Endodermal cell (in vitro differentiated cells): ENCODE measurements at regions not wholly inside any gene's neighbourhood (a gene's known extent, or its start where the extent isn't known, plus 50 kb on each side); places are given as distances from the start of the nearest gene placed in this dataset.

Experiments
- DNase-seq: peaks from one replicate; pipeline ENCODE4 v3.0.0-alpha.2; 2017
- H3K27ac ChIP-seq: 2 replicates; pipeline ENCODE4 v1.5.1; 2013; ENCODE audit warnings: mild to moderate bottlenecking, low read depth, low read length, moderate library complexity
- H3K27me3 ChIP-seq: 2 replicates; pipeline ENCODE4 v1.6.1; 2013; ENCODE audit warnings: mild to moderate bottlenecking, low read length, moderate library complexity; ENCODE audit not compliant: insufficient read depth, control insufficient read depth, poor library complexity, severe bottlenecking
- H3K36me3 ChIP-seq: 2 replicates; pipeline ENCODE4 v1.7.0; 2013; ENCODE audit warnings: mild to moderate bottlenecking, low read length, moderate library complexity; ENCODE audit not compliant: control insufficient read depth, insufficient read depth
- H3K4me1 ChIP-seq: one replicate; pipeline ENCODE4 v1.7.0; 2013; ENCODE audit warnings: low read length; ENCODE audit not compliant: control insufficient read depth, insufficient read depth
- H3K4me3 ChIP-seq: 2 replicates; pipeline ENCODE4 v1.5.1; 2013; ENCODE audit warnings: mild to moderate bottlenecking, low read length, moderate library complexity
- H3K9ac ChIP-seq: 2 replicates; pipeline ENCODE4 v1.6.1; 2013; ENCODE audit warnings: mild to moderate bottlenecking, low read length, moderate library complexity; ENCODE audit not compliant: poor library complexity, severe bottlenecking; ENCODE audit errors: extremely low read depth
- H3K9me3 ChIP-seq: 2 replicates; pipeline ENCODE4 v1.6.1; 2013; ENCODE audit warnings: mild to moderate bottlenecking, low read length, moderate library complexity; ENCODE audit not compliant: control insufficient read depth
- H3K27ac Mint-ChIP-seq: 2 replicates; pipeline ENCODE4 v1.8.0; 2020; ENCODE audit warnings: mixed read lengths
- H3K27me3 Mint-ChIP-seq: 2 replicates; pipeline ENCODE4 v1.8.0; 2021; ENCODE audit warnings: mild to moderate bottlenecking, mixed read lengths; ENCODE audit not compliant: insufficient read depth
- H3K36me3 Mint-ChIP-seq: 2 replicates; pipeline ENCODE4 v1.8.0; 2020; ENCODE audit warnings: low read depth, mixed read lengths
- H3K4me1 Mint-ChIP-seq: 2 replicates; pipeline ENCODE4 v1.8.0; 2020; ENCODE audit warnings: mixed read lengths
- H3K4me3 Mint-ChIP-seq: 2 replicates; pipeline ENCODE4 v1.8.0; 2020; ENCODE audit warnings: mild to moderate bottlenecking, moderate library complexity, mixed read lengths
- H3K9me3 Mint-ChIP-seq: 2 replicates; pipeline ENCODE4 v1.8.0; 2020; ENCODE audit warnings: mild to moderate bottlenecking, mixed read lengths
- CTCF ChIP-seq: fragments of 200-600 bp; sonication (generic); conservative IDR thresholded peaks from 2 replicates; pipeline ENCODE4 v1.5.0; 2021; ENCODE audit warnings: antibody characterized with exemption, mild to moderate bottlenecking
- WGBS, 2 experiments: methylation state at CpG; one replicate each; pipeline versions ENCODE4 v1.1.5 to v1.1.7; 2013; ENCODE audit warnings: missing lambda C conversion rate in 2 of 2, mixed read lengths in 1 of 2; ENCODE audit not compliant: insufficient coverage in 1 of 2, insufficient read length in 1 of 2; 5-methylcytosine and 5-hydroxymethylcytosine counted together

DNA sequence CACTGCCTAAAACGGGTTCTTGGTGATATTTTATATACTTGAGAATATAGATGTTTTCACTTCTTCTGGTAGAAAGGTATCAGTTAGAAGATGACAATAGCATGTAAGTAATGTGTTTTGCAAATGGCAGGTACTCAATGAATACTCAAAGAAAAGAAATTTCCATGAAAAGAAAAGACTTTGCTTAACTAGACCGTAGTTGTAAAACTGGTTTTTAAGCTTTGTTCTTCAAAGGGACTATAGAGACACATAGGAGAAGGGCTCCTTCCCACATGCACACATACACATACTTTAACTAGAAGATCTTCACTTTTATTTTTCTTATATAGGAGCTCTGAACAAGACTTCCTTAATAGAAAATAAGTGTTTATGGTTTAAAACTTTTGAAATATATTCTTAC is 215.3 kb upstream of the RND3 start:
- no peak for DNase-seq
- H3K9me3 ChIP-seq = no peaks in the 10 kb centered on the region
- H3K27me3 Mint-ChIP-seq = no peaks in the 10 kb centered on the region
- no peak overlapping the region for H3K4me3 ChIP-seq
- H3K9me3 Mint-ChIP-seq = no peaks in the 10 kb centered on the region
- H3K36me3 ChIP-seq = no peaks in the 10 kb centered on the region
- no peaks in the 10 kb centered on the region for H3K4me1 ChIP-seq
- H3K4me1 Mint-ChIP-seq = peaks cover 4% of the 10 kb centered on the region
- no peak overlapping the region for H3K9ac ChIP-seq
- H3K27me3 ChIP-seq = no peaks in the 10 kb centered on the region
- no peak overlapping the region for H3K27ac Mint-ChIP-seq
- 80 to 95% methylated on average over 2 of the region's 2 CpGs for WGBS, 2 experiments
- no peaks in the 10 kb centered on the region for H3K36me3 Mint-ChIP-seq
- no peak overlapping the region for H3K27ac ChIP-seq
- no peak for TF ChIP-seq CTCF
- H3K4me3 Mint-ChIP-seq = no peak overlapping the region

GRCh38 chr2:150700666-150701580 is 213.5 kb upstream of the RND3 start:
- Mint-ChIP-seq H3K4me3 (no peak overlapping the region), H3K9me3 (no peaks in the 10 kb centered on the region), H3K36me3 (no peaks in the 10 kb centered on the region), H3K27ac (no peak overlapping the region), H3K4me1 (no peaks in the 10 kb centered on the region), H3K27me3 (no peaks in the 10 kb centered on the region)
- Histone ChIP-seq H3K4me3 (no peak overlapping the region), H3K9me3 (no peaks in the 10 kb centered on the region), H3K27me3 (no peaks in the 10 kb centered on the region), H3K36me3 (no peaks in the 10 kb centered on the region), H3K27ac (no peak overlapping the region), H3K4me1 (no peaks in the 10 kb centered on the region), H3K9ac (no peak overlapping the region)
- DNase-seq = no peak
- 92 to 100% methylated on average over 2 to 5 of the region's 5 CpGs for WGBS, 2 experiments
- TF ChIP-seq CTCF = no peak

- H3K9me3 Mint-ChIP-seq = no peaks in the 10 kb centered on the region
- DNase-seq = no peak
- WGBS, 2 experiments = 80 to 100% methylated on average over 1 of the region's 1 CpG
- H3K27ac ChIP-seq = no peak overlapping the region
- no peaks in the 10 kb centered on the region for H3K9me3 ChIP-seq
- H3K27ac Mint-ChIP-seq = no peak overlapping the region
- H3K27me3 ChIP-seq = no peaks in the 10 kb centered on the region
- no peak for TF ChIP-seq CTCF
- H3K4me3 Mint-ChIP-seq = no peak overlapping the region
- no peaks in the 10 kb centered on the region for H3K36me3 Mint-ChIP-seq
- no peaks in the 10 kb centered on the region for H3K27me3 Mint-ChIP-seq
- no peak overlapping the region for H3K4me3 ChIP-seq
- no peaks in the 10 kb centered on the region for H3K4me1 ChIP-seq
- H3K9ac ChIP-seq = no peak overlapping the region
- H3K4me1 Mint-ChIP-seq = no peaks in the 10 kb centered on the region
- no peaks in the 10 kb centered on the region for H3K36me3 ChIP-seq
These were observed 211.8 kb upstream of the RND3 start for GRCh38 chr2:150699218-150699617.
